ENCODE measurements at regions not wholly inside any gene's neighbourhood (a gene's known extent, or its start where the extent isn't known, plus 50 kb on each side); places are given as distances from the start of the nearest gene placed in this dataset.

GRCh38 chr2:185202381-185202780 is 536.2 kb upstream of the FSIP2 start:
- no peaks in the 10 kb centered on the region for H3K9me1 ChIP-seq (replicated peaks; ENCODE audit: control insufficient read depth, extremely low read depth, insufficient read depth, low read length)
- no peaks in the 10 kb centered on the region for H3K36me3 ChIP-seq (ENCODE audit: control insufficient read depth in 2 of 2, extremely low read depth in 1 of 2, insufficient read depth in 2 of 2, low read length in 2 of 2)
- no peak overlapping the region for H3K4me2 ChIP-seq (ENCODE audit: insufficient read depth, low read length)
- no peaks in the 10 kb centered on the region for H4K20me1 ChIP-seq (replicated peaks; ENCODE audit: control insufficient read depth, extremely low read depth, insufficient read depth, low read length)
- no peaks in the 10 kb centered on the region for H3K4me1 ChIP-seq (ENCODE audit: control insufficient read depth, extremely low read depth, insufficient read depth, low read length)
- DNase-seq (ENCODE audit: low read depth, low spot score): no peak
- no TSS peak for BruUV-seq (replicated peaks)
- H3K4me3 ChIP-seq (replicated peaks in 1 of 3; ENCODE audit: insufficient read depth in 1 of 3, low read depth in 1 of 3, low read length in 3 of 3): no peak overlapping the region
- no peaks in the 10 kb centered on the region for H3K27me3 ChIP-seq (ENCODE audit: control insufficient read depth in 2 of 2, insufficient read depth in 2 of 2, low read length in 2 of 2)
- H3K79me2 ChIP-seq (ENCODE audit: control insufficient read depth, insufficient read depth, low read length): no peaks in the 10 kb centered on the region
- TF ChIP-seq POLR2A (IDR thresholded peaks at IDR 0.05; ENCODE audit: low read depth, low read length) (no peak), POLR2AphosphoS5 (IDR thresholded peaks at IDR 0.05; ENCODE audit: insufficient read depth, low read depth, low read length) (no peak), JUN (IDR thresholded peaks at IDR 0.05; ENCODE audit: borderline replicate concordance, insufficient read depth, insufficient read length, low read depth) (no peak), FOS (IDR thresholded peaks at IDR 0.05; ENCODE audit: borderline replicate concordance, insufficient read depth, low read length) (no peak), MYC (IDR thresholded peaks at IDR 0.05; ENCODE audit: low read depth, low read length) (no peak), EZH2 (IDR thresholded peaks at IDR 0.05; ENCODE audit: borderline replicate concordance, low read depth, low read length, severe bottlenecking) (no peak), CTCF (IDR thresholded peaks at IDR 0.05; ENCODE audit: extremely low read depth in 1 of 2, insufficient read depth in 1 of 2, low read depth in 1 of 2, low read length in 2 of 2) (no peak), GATA2 (IDR thresholded peaks at IDR 0.05; ENCODE audit: insufficient read depth, insufficient read length, low read depth, low read length) (no peak)
- TF ChIP-seq, protein P1, sequence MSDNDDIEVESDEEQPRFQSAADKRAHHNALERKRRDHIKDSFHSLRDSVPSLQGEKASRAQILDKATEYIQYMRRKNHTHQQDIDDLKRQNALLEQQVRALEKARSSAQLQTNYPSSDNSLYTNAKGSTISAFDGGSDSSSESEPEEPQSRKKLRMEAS (IDR thresholded peaks at IDR 0.05; ENCODE audit: insufficient read depth, insufficient read length): no peak
- H2AFZ ChIP-seq (ENCODE audit: low read depth, low read length): no peak overlapping the region
- ChIA-PET CTCF (no interaction called here), POLR2A (no interaction called here)
- H3K9me3 ChIP-seq (replicated peaks; ENCODE audit: control insufficient read depth, insufficient read depth, low read length): no peaks in the 10 kb centered on the region
- no peak overlapping the region for H3K9ac ChIP-seq (replicated peaks; ENCODE audit: extremely low read depth, insufficient read depth, low read length)
- no peak overlapping the region for H3K27ac ChIP-seq (ENCODE audit: insufficient read depth, low read depth, low read length)
- FAIRE-seq: no peak
- intact Hi-C loops (cut with micrococcal nuclease): no loop called here
- dilution Hi-C loops (cut with MboI; ENCODE audit: extremely low pct_ligation_motif_present, low sequenced_read_pairs): no loop called here

All from endothelial cell of umbilical vein (primary cell).